GM06990 (cell line): ENCODE measurements at regions not wholly inside any gene's neighbourhood (a gene's known extent, or its start where the extent isn't known, plus 50 kb on each side); places are given as distances from the start of the nearest gene placed in this dataset.

Experiments used
- DNase-seq: peaks from one replicate; pipeline ENCODE4 v3.0.0-alpha.2; 2011; ENCODE audit not compliant: insufficient read length; ENCODE audit errors: extremely low read depth
- H3K27me3 ChIP-seq: replicated peaks from 2 replicates; pipeline ENCODE4 v1.6.0; 2011; ENCODE audit warnings: low read length; ENCODE audit not compliant: control insufficient read depth, insufficient read depth
- H3K36me3 ChIP-seq: 2 replicates; pipeline ENCODE4 v1.5.1; 2011; ENCODE audit warnings: low read length; ENCODE audit not compliant: control insufficient read depth, insufficient read depth
- H3K4me3 ChIP-seq: replicated peaks from 2 replicates; pipeline ENCODE4 v1.5.1; 2011; ENCODE audit warnings: low read depth, mild to moderate bottlenecking, control low read depth, low read length
- CTCF ChIP-seq: IDR thresholded peaks from 2 replicates; pipeline ENCODE4 v1.5.1; 2011; ENCODE audit warnings: low read length, control low read depth, mild to moderate bottlenecking, inconsistent platforms; ENCODE audit not compliant: insufficient read depth, poor library complexity, severe bottlenecking

GRCh38 chr5:145393426-145393825 lies 441.7 kb downstream of the PRELID2 start:
- Histone ChIP-seq H3K27me3 (no peaks in the 10 kb centered on the region), H3K36me3 (no peaks in the 10 kb centered on the region), H3K4me3 (no peak overlapping the region)
- no peak for TF ChIP-seq CTCF
- no peak for DNase-seq

DNA sequence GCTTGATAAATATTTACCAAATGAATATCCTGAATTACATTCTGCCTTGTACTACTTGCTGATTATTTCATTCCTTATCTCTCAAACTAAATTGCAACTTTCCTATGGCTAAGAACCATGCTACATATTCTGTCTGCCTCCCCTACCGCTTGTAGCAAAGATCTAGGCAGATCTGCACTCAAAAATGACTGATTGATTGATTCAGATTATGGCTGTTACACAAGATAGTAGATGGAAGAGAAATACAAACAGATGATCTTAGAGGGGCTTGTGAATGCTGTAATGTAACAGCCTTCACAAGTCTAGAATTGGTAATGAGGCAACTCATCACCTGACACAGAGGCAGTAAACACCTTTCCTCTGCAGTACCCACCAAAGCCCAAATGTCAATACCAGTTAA lies 446.1 kb downstream of the PRELID2 start:
- no peaks in the 10 kb centered on the region for H3K36me3 ChIP-seq
- H3K27me3 ChIP-seq, result no peaks in the 10 kb centered on the region
- no peak for DNase-seq
- TF ChIP-seq CTCF, result no peak
- H3K4me3 ChIP-seq, result no peak overlapping the region

DNA sequence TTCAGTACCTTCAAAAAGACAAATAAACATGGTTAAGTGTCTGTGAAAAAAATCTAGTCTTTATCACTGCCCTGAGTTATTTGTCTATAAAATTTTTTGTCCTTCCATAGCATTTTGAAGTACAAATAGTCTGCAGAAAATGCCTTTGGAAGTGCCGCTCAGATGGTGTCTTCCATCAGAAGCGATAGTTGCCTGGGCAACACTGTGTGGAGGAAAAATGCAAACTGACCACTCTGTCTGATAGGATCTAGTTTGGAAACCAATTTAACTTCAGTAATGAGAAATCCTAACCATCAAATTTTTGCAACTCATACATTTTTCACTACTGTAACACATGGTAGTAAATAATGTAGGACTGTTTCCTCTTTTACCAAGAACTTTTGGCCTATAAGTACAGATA lies 449.9 kb downstream of the PRELID2 start:
- H3K4me3 ChIP-seq, result no peak overlapping the region
- H3K27me3 ChIP-seq, result no peaks in the 10 kb centered on the region
- DNase-seq, result no peak
- no peak for TF ChIP-seq CTCF
- H3K36me3 ChIP-seq, result no peaks in the 10 kb centered on the region

DNA sequence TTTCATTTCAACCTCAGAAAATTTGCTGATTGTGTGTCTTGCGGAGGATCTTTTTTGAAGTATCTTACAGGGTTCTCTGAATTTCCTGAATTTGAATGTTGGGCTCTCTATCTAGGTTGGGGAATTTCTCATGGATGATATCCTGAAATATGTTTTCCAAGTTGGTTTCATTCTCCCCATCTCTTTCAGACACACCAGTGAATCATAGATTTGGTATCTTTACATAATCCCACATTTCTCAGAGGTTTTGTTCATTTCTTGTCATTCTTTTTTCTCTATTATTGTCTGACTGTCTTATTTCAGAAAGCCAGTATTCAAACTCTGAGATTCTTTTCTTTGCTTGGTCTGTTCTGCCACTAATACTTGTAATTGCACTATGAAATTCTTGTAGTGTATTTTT lies 456.9 kb downstream of the PRELID2 start:
- no peak for DNase-seq
- Histone ChIP-seq H3K27me3 (no peaks in the 10 kb centered on the region), H3K4me3 (no peak overlapping the region), H3K36me3 (no peaks in the 10 kb centered on the region)
- TF ChIP-seq CTCF, result no peak

DNA sequence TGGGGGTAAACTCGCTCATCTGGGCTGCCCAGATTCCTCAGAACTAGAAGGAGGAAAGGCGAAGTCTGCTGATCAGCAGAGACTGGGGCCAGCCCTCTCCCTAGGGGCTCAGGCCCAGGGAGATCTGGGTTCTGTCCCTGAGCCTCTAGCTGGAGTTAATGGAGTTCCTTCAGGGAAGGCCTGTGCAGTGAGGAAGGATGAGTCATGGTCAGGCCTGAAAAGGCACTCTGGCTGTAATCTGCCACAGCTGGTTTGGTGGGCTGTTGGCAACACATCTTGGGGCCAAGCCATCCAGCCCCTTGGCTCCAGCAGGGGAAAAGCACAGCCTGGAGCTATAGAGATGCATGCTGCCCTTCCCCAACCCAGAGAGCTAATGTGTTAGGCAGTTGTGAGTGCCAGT lies 459.6 kb downstream of the PRELID2 start:
- Histone ChIP-seq H3K4me3 (no peak overlapping the region), H3K27me3 (no peaks in the 10 kb centered on the region), H3K36me3 (no peaks in the 10 kb centered on the region)
- no peak for TF ChIP-seq CTCF
- DNase-seq, result no peak

DNA sequence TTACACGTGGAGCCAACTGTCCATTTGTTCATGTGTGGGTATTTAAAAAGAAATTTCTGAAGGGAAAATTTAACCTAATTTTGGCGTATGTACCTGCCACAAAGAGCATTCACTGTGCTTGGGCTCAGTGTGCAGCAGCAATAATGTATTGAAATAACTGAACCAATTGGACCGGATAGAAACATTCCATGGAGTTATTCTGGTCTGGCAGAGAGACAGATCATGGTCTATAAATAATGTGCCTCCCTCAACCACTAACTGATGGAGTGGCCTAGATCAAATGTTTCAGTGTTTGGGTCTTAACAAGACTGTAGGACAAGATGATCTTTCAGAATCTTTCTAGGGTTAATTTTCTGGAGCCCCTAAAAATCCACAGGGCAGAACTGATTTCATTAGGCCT lies 469.7 kb downstream of the PRELID2 start:
- no peaks in the 10 kb centered on the region for H3K27me3 ChIP-seq
- no peak for TF ChIP-seq CTCF
- DNase-seq, result no peak
- no peaks in the 10 kb centered on the region for H3K36me3 ChIP-seq
- no peak overlapping the region for H3K4me3 ChIP-seq
